Activated CD4-positive, alpha-beta T cell treated with anti-CD3 and anti-CD28 coated beads, Interleukin-2, amount 10 ng/mL, durations not matched to agents 7 days and 5 days (primary cell): ENCODE measurements at regions not wholly inside any gene's neighbourhood (a gene's known extent, or its start where the extent isn't known, plus 50 kb on each side); places are given as distances from the start of the nearest gene placed in this dataset.
"Not testable (repeated sequence)": the region's sequence is repeated elsewhere in the genome, so short reads cannot be mapped to it uniquely, and the experiment has no call there.

Experiments used
- CTCF ChIA-PET: fragments of 350-600 bp; sonication (Branson Sonifier 250); formaldehyde crosslinking; loops from one replicate; lab custom pipeline; 2021; ENCODE audit warnings: antibody characterized with exemption; lab: Charles Lee
- POLR2A ChIA-PET: fragments of 350-600 bp; sonication (Branson Sonifier 250); formaldehyde crosslinking; loops from one replicate; lab custom pipeline; 2021; ENCODE audit warnings: antibody characterized with exemption; lab: Charles Lee
- DNase-seq: peaks from one replicate; pipeline ENCODE4 v3.0.0-alpha.2; 2020
- H3K27ac Mint-ChIP-seq: one replicate; pipeline ENCODE4 v1.8.0; 2021; ENCODE audit warnings: mild to moderate bottlenecking, moderate library complexity, mixed read lengths
- H3K27me3 Mint-ChIP-seq: one replicate; pipeline ENCODE4 v1.8.0; 2021; ENCODE audit warnings: mixed read lengths
- H3K36me3 Mint-ChIP-seq: one replicate; pipeline ENCODE4 v1.8.0; 2021; ENCODE audit warnings: low read depth, mixed read lengths
- H3K4me1 Mint-ChIP-seq: one replicate; pipeline ENCODE4 v1.8.0; 2021; ENCODE audit warnings: mixed read lengths
- H3K4me3 Mint-ChIP-seq: one replicate; pipeline ENCODE4 v1.8.0; 2021; ENCODE audit warnings: mild to moderate bottlenecking, moderate library complexity, mixed read lengths
- H3K9me3 Mint-ChIP-seq: one replicate; pipeline ENCODE4 v1.8.0; 2021; ENCODE audit warnings: mixed read lengths

DNA sequence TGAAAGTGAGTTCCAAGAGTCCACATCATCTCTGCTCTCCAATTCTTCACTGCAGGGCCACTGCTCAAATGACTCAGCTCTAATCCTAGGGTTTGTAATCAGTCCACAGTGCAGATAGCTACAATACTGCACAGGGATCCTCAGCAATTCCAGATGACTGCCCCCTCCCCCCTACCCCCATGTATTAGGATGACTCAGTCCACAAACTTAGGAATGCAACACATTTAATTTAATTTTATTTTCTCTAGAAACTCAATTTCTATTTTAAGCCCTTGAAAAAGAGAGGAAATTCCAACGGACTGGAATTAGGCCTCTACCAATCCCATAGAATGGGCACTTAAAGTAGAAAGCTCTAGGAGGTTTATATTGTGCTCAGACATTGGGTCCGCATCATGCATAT is 173.8 kb upstream of the SOX21 start:
- H3K27me3 Mint-ChIP-seq: peaks cover 6% of the 10 kb centered on the region
- no peaks in the 10 kb centered on the region for H3K36me3 Mint-ChIP-seq
- no peaks in the 10 kb centered on the region for H3K4me1 Mint-ChIP-seq
- no peak overlapping the region for H3K4me3 Mint-ChIP-seq
- ChIA-PET POLR2A (no interaction called here), CTCF (no interaction called here)
- no peak for DNase-seq
- no peak overlapping the region for H3K27ac Mint-ChIP-seq
- H3K9me3 Mint-ChIP-seq: no peaks in the 10 kb centered on the region

DNA sequence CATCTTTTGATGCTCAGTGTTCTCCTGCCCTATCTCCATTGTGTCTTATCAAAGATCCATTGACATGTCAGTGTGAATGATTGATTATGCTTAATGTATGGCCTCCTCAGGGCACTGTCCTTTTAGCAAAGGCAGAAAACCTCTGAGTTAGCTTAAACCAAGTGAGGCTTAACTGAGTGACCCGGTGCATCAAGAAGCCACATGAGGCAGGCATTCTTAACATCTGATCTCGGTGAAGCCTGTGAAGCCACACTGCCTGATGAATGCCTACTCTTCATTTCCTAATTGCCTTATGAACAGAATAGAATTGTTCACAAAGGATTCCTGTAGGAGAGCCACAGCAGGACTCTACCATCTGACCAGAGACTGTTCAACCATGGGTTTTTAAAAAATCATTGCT is 168.1 kb upstream of the SOX21 start:
- H3K27ac Mint-ChIP-seq: no peak overlapping the region

DNA sequence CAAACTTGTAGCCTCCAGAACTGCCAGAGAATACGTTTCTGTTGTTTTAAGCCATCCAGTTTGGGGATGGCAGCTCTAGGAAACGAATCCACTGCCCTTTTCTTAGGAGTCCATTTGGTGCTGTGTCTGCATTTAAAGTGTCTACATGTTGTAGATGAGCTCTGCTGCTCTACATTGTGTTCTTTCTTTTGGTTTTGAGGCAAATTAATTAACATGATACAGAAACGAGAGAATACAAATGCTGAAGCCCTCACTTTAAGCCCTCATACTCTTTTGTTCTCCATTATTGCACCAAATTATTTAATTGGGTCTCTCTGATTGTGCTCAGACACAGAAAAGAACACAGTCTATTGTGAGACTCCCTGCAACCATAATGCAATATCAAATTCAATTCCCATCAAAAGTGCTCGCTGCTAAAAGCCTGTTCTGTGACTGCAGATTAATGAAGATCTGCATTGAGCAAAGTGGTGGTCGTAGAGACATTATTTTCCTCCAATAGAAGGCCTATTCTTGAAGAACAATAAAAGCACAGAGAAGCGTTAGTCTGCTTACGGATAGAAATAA is 166.3 kb upstream of the SOX21 start:
- H3K36me3 Mint-ChIP-seq: no peaks in the 10 kb centered on the region
- no peak for DNase-seq
- no peaks in the 10 kb centered on the region for H3K4me1 Mint-ChIP-seq
- H3K4me3 Mint-ChIP-seq: no peak overlapping the region
- H3K9me3 Mint-ChIP-seq: no peaks in the 10 kb centered on the region
- H3K27me3 Mint-ChIP-seq: peaks cover 2% of the 10 kb centered on the region
- H3K27ac Mint-ChIP-seq: no peak overlapping the region
- ChIA-PET CTCF (no interaction called here), POLR2A (interaction anchor here (0.6 kb wide), 1 partner anchor 31 kb away, joined by 4 read pairs; no protein-coding TSS in a partner anchor)

More for the DNA sequence above, 168.1 kb upstream of the SOX21 start:
- Mint-ChIP-seq H3K9me3 (no peaks in the 10 kb centered on the region), H3K27me3 (no peaks in the 10 kb centered on the region), H3K4me1 (no peaks in the 10 kb centered on the region), H3K4me3 (no peak overlapping the region), H3K36me3 (no peaks in the 10 kb centered on the region)
- no peak for DNase-seq
- ChIA-PET POLR2A (no interaction called here), CTCF (no interaction called here)

DNA sequence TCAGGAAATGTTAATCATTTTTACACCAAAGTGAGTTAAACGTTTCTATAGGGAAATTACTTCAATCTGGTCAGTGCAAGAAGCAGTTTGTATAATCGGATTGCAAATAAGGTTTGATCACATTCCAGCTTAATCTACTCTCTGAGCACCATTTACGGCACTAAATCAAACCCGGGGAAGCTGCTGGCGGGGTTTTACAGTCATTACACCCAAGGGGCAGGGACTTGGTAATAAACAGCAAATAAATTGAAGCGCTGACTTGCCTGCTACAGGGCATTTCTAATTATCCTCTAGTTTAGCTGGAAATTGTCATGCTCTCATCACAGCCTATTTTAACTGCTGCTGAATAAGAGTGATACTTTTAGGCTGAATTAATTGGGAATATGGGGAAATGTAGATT is 152.1 kb upstream of the SOX21 start:
- no peaks in the 10 kb centered on the region for H3K9me3 Mint-ChIP-seq
- no peak overlapping the region for H3K27ac Mint-ChIP-seq
- H3K36me3 Mint-ChIP-seq: no peaks in the 10 kb centered on the region
- CTCF ChIA-PET: no interaction called here
- peaks cover 19% of the 10 kb centered on the region for H3K4me1 Mint-ChIP-seq
- POLR2A ChIA-PET: no interaction called here
- no peak for DNase-seq
- H3K4me3 Mint-ChIP-seq: no peak overlapping the region
- H3K27me3 Mint-ChIP-seq: peaks cover 12% of the 10 kb centered on the region

DNA sequence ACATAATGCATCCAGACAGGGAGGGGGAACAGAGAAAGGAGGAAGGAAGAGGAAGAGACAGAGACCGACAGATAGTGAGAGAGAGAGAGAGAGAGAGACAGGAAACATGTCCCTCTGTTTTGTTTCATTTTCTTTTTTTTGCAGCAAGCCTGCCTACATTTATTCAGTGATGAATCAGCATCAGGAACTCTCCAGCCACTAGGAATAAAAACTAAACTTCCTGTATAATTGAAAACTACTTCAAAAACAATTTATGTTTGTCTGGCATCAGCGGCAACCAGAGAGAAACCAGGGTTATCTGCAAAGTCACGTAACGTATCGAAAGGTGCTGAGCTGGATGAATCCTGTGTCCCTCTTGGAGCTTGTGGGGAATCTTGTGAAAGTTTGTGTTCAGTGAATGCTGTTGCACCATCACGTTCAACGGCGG is 148.6 kb upstream of the SOX21 start:
- ChIA-PET POLR2A (no interaction called here), CTCF (no interaction called here)
- peak overlapping the region; percentile 90 for H3K27ac Mint-ChIP-seq
- peak overlapping the region; percentile 70 for H3K4me3 Mint-ChIP-seq
- peaks cover 19% of the 10 kb centered on the region for H3K4me1 Mint-ChIP-seq
- H3K9me3 Mint-ChIP-seq: no peaks in the 10 kb centered on the region
- no peaks in the 10 kb centered on the region for H3K36me3 Mint-ChIP-seq
- H3K27me3 Mint-ChIP-seq: peaks cover 15% of the 10 kb centered on the region
- no peak for DNase-seq

DNA sequence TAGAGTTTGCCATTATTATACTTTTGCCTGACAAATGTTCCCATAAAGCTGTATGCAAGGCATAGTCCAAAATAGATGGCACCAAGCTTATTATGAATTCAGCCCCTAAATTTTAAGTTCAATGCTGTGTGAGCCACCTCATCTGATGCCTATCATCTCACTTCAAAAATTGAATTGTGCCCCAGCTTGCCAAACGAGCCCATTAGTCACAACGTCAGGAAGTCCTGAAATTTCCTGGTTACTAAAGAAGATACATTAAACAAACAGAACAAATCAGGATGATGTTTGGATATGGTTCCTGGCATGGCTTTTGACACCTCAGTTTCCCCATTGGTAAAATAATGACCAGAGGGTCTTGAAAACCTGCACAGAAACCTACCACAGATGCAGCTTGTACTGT is 147.5 kb upstream of the SOX21 start:
- CTCF ChIA-PET: no interaction called here
- H3K27me3 Mint-ChIP-seq: peaks cover 11% of the 10 kb centered on the region
- no peaks in the 10 kb centered on the region for H3K9me3 Mint-ChIP-seq
- no peaks in the 10 kb centered on the region for H3K36me3 Mint-ChIP-seq
- H3K4me1 Mint-ChIP-seq: peaks cover 19% of the 10 kb centered on the region
- POLR2A ChIA-PET: no interaction called here
- DNase-seq: no peak
- H3K27ac Mint-ChIP-seq: no peak overlapping the region
- H3K4me3 Mint-ChIP-seq: peak overlapping the region; percentile 70

DNA sequence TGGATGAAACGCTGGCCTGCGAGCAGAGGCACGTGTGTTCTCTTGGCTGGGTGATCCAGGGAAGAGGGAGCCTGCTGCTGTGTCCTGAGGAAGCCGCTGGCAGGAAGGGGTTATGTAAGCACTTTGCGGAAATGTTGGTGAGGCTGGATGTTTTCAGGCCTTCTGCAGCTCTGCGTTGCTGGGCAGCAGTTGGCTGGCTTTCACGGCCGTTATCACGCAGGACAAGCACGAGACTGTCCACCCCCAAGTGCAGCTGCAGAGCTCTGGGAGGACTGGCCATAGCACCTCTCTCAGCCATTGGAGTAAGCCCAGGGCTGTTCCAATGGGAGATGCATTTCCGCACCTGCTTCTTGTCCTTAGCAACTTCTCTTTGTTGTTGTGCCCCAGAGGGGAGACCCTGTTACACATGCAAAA is 146.9 kb upstream of the SOX21 start:
- H3K27me3 Mint-ChIP-seq: peaks cover 14% of the 10 kb centered on the region
- POLR2A ChIA-PET: no interaction called here
- H3K27ac Mint-ChIP-seq: no peak overlapping the region
- no peaks in the 10 kb centered on the region for H3K9me3 Mint-ChIP-seq
- H3K36me3 Mint-ChIP-seq: no peaks in the 10 kb centered on the region
- no peak for DNase-seq
- peaks cover 19% of the 10 kb centered on the region for H3K4me1 Mint-ChIP-seq
- CTCF ChIA-PET: no interaction called here
- no peak overlapping the region for H3K4me3 Mint-ChIP-seq

DNA sequence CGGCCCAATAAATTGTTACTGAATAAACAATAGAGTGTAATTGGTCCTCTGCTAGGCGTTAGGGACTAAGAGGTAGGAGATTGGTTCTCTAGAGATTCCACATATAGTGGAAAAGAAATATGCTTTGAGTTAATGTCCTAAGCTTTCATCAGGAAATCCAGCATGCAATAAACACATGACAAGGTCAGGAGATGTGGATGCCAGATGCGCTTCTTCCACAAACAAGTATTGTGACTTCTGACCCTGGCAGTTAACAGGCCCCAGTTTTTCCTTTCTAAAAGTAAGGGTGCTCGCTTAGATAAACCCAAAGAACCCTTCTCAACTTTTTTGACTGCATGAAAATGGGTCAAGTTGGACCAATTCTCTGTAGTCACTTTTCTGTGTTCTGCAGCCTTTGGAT is 146.5 kb upstream of the SOX21 start:
- Mint-ChIP-seq H3K9me3 (no peaks in the 10 kb centered on the region), H3K36me3 (no peaks in the 10 kb centered on the region), H3K27me3 (peaks cover 14% of the 10 kb centered on the region), H3K4me1 (peaks cover 19% of the 10 kb centered on the region), H3K27ac (no peak overlapping the region), H3K4me3 (no peak overlapping the region)
- ChIA-PET CTCF (no interaction called here), POLR2A (no interaction called here)
- DNase-seq: no peak

DNA sequence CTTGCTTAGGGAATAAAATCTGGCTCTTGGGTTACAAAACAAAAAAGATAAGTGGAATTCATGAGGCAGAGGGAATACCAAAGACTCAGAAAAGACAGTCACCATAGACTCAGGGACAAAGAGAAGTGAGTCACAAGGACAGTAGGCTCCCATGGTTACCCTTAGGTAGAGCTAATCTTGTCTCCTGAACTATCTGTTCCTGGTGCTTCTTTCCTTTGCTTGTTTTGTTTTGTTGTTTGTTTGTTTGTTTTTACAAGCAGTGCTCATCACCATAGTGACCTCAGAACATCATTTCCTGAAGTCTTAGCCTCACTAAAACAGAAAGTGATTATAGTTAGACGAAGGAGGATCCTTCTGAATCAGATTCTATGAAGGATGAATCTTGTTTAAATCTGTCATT is 142.3 kb upstream of the SOX21 start:
- Mint-ChIP-seq H3K27me3 (peaks cover 11% of the 10 kb centered on the region), H3K4me1 (no peaks in the 10 kb centered on the region), H3K9me3 (no peaks in the 10 kb centered on the region), H3K27ac (no peak overlapping the region), H3K4me3 (no peak overlapping the region), H3K36me3 (no peaks in the 10 kb centered on the region)
- no peak for DNase-seq
- ChIA-PET POLR2A (no interaction called here), CTCF (interaction anchor here (0.6 kb wide), 1 partner anchor 199 kb away, joined by 3 read pairs; no protein-coding TSS in a partner anchor)

DNA sequence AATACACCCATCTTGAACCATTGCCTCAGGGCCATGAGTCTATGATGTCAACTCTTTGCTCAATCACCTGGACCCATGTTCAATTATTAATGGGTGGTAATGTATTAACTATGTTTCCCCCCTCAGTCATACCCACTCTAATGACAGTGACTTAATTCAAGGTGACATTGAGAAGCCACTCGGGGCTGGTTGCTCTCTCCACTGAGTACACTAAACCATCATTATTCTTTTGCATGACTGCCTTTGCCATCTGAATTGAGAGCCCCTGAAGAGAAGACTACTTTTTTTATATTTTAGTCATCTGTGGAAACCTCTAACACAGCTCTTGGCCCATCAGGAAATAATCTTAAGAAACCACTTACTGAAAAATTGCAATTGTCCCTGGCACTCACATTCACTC is 139.2 kb upstream of the SOX21 start:
- Mint-ChIP-seq H3K4me3 (no peak overlapping the region), H3K27ac (no peak overlapping the region), H3K27me3 (peaks cover 9% of the 10 kb centered on the region), H3K36me3 (no peaks in the 10 kb centered on the region), H3K4me1 (no peaks in the 10 kb centered on the region), H3K9me3 (no peaks in the 10 kb centered on the region)
- POLR2A ChIA-PET: no interaction called here
- CTCF ChIA-PET: no interaction called here
- DNase-seq: no peak

DNA sequence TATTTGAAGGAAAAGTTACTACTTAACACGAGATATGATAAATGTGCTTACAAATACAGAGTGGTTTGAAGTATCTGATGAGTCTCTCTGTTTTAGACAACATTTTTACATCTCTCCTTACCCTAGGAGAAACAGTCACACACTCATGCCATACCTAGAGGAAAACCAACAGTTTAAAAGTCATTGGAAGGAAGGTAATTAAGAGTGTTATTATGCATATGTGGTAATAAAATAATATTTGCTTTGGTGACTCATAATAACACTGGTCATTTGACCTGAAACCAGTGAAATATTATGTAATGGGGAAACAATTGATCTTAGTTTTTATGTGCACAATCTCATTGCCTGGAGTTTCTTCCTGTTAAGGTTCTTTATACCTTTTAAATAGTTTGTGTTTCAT is 136.9 kb upstream of the SOX21 start:
- no peak for DNase-seq
- no peaks in the 10 kb centered on the region for H3K4me1 Mint-ChIP-seq
- H3K4me3 Mint-ChIP-seq: no peak overlapping the region
- CTCF ChIA-PET: no interaction called here
- H3K27ac Mint-ChIP-seq: no peak overlapping the region
- POLR2A ChIA-PET: no interaction called here
- H3K9me3 Mint-ChIP-seq: no peaks in the 10 kb centered on the region
- H3K36me3 Mint-ChIP-seq: no peaks in the 10 kb centered on the region
- H3K27me3 Mint-ChIP-seq: peaks cover 4% of the 10 kb centered on the region

DNA sequence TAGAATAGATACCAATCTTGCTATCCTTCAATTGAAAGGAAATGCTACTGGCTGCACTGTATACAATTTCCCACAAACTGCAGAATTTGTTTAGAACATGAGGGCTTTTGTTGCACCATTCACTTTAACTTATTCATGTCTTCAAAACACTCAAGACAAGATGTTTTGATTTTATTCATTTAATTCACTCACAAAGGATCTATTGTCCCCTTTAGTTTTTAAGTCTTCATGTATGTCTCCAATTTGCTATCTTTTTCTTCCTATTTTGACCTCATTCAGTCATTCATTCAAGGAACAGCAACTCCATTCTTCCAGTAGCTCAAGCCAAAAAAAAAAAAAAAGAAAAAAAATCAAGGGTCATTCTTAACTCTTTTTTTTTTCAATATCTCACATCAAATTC is 130.6 kb upstream of the SOX21 start:
- POLR2A ChIA-PET: no interaction called here
- DNase-seq: no peak
- Mint-ChIP-seq H3K4me3 (no peak overlapping the region), H3K9me3 (no peaks in the 10 kb centered on the region), H3K27me3 (peaks cover 9% of the 10 kb centered on the region), H3K36me3 (no peaks in the 10 kb centered on the region), H3K27ac (no peak overlapping the region), H3K4me1 (no peaks in the 10 kb centered on the region)
- CTCF ChIA-PET: no interaction called here

DNA sequence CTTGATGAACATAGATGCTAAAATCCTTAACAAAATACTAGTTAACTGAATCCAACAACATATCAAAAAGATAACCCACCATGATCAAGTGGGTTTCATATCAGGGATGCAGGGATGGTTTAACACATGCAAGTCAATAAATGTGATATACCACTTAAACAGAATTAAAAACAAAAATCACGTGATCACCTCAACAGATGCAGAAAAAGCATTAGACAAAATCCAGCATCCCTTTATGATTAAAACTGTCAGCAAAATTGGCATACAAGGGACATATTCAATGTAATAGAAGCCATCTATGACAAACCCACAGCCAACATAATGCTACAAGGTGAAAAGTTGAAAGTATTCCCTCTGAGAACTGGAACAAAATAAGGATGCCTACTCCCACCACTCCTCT is 124.7 kb upstream of the SOX21 start:
- peaks cover 14% of the 10 kb centered on the region for H3K27me3 Mint-ChIP-seq
- H3K9me3 Mint-ChIP-seq: not testable (repeated sequence)

DNA sequence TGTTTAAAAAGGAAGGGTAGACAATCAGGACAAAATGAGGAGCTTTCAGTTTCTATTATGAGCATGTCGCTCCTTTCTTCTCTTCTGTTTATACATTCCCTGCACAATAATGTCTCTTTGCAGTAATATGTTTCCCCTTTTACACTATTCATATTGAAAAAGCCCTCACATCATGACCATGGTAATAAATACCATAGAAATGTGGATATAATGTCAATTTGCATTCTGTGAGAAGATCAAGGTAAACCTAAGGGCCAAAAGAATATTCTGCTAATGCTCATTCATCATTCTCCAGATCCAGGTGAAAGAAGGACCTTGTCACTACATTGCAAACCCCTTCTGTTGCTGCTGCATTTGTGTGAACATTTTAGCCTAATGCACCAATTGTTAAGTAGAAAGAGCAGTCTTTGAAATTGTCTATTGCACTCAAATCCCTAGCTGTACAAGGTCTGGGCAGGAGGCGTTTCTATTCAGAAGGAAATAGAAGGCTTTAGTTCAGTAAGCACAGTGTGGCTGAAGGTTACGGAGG is 117.6 kb upstream of the SOX21 start:
- no peak for DNase-seq
- H3K9me3 Mint-ChIP-seq: peaks cover under 1% of the 10 kb centered on the region
- H3K4me1 Mint-ChIP-seq: no peaks in the 10 kb centered on the region
- CTCF ChIA-PET: no interaction called here
- H3K36me3 Mint-ChIP-seq: no peaks in the 10 kb centered on the region
- H3K27ac Mint-ChIP-seq: no peak overlapping the region
- no peak overlapping the region for H3K4me3 Mint-ChIP-seq
- peaks cover 2% of the 10 kb centered on the region for H3K27me3 Mint-ChIP-seq
- POLR2A ChIA-PET: no interaction called here

More for the DNA sequence above, 124.7 kb upstream of the SOX21 start:
- H3K4me1 Mint-ChIP-seq, H3K27ac Mint-ChIP-seq, DNase-seq, CTCF ChIA-PET, POLR2A ChIA-PET, H3K4me3 Mint-ChIP-seq, H3K36me3 Mint-ChIP-seq: not testable (repeated sequence)
